Suprapubic skin (tissue), 4 donors: ENCODE measurements at regions not wholly inside any gene's neighbourhood (a gene's known extent, or its start where the extent isn't known, plus 50 kb on each side); places are given as distances from the start of the nearest gene placed in this dataset.

ENCODE experiments used
- DNase-seq, 2 donors: peaks; one replicate each; pipeline ENCODE4 v3.0.0-alpha.2; 2019; ENCODE audit warnings: low spot score in 2 of 2
- H3K27ac ChIP-seq: fragments of 200-600 bp; sonication (generic); one replicate; pipeline ENCODE4 v1.5.1; 2019
- H3K27me3 ChIP-seq: fragments of 200-600 bp; sonication (generic); one replicate; pipeline ENCODE4 v1.5.1; 2019
- H3K36me3 ChIP-seq: fragments of 200-600 bp; sonication (generic); one replicate; pipeline ENCODE4 v1.5.1; 2019
- H3K4me1 ChIP-seq: fragments of 200-600 bp; sonication (generic); one replicate; pipeline ENCODE4 v1.5.1; 2019
- H3K4me3 ChIP-seq: fragments of 200-600 bp; sonication (generic); one replicate; pipeline ENCODE4 v1.5.1; 2019; ENCODE audit warnings: mild to moderate bottlenecking
- H3K9me3 ChIP-seq: fragments of 200-600 bp; sonication (generic); one replicate; pipeline ENCODE4 v1.5.1; 2019
- EP300 ChIP-seq: sonication (generic); formaldehyde crosslinking; IDR thresholded peaks from one replicate; pipeline ENCODE4 v1.6.1; 2017; ENCODE audit warnings: antibody characterized with exemption
- POLR2A ChIP-seq, 2 donors: fragments of 450-650 bp; IDR thresholded peaks; one replicate each; pipeline ENCODE4 v1.6.1; 2017; ENCODE audit warnings: antibody characterized with exemption in 2 of 2, mild to moderate bottlenecking in 2 of 2, moderate library complexity in 2 of 2
- POLR2AphosphoS5 ChIP-seq, 3 donors: sonication (generic); formaldehyde crosslinking; IDR thresholded peaks; one replicate each; pipeline ENCODE4 v1.6.1; 2017; ENCODE audit warnings: antibody characterized with exemption in 3 of 3
- WGBS: methylation state at CpG from one replicate; pipeline ENCODE4 v1.1.5; 2018; 5-methylcytosine and 5-hydroxymethylcytosine counted together
- TF ChIP-seq, protein P1 (sequence below), 2 donors: fragments of 200-600 bp in 1 of 2; fragments of 450-650 bp in 1 of 2; sonication (generic) in 1 of 2; IDR thresholded peaks; one replicate each; pipeline ENCODE4 v1.5.1; 2016 to 2019; ENCODE audit warnings: antibody characterized with exemption in 2 of 2, mild to moderate bottlenecking in 1 of 2, moderate library complexity in 1 of 2

- H3K4me1 ChIP-seq = no peaks in the 10 kb centered on the region
- H3K36me3 ChIP-seq = no peaks in the 10 kb centered on the region
- no peaks in the 10 kb centered on the region for H3K27me3 ChIP-seq
- TF ChIP-seq, protein P1, sequence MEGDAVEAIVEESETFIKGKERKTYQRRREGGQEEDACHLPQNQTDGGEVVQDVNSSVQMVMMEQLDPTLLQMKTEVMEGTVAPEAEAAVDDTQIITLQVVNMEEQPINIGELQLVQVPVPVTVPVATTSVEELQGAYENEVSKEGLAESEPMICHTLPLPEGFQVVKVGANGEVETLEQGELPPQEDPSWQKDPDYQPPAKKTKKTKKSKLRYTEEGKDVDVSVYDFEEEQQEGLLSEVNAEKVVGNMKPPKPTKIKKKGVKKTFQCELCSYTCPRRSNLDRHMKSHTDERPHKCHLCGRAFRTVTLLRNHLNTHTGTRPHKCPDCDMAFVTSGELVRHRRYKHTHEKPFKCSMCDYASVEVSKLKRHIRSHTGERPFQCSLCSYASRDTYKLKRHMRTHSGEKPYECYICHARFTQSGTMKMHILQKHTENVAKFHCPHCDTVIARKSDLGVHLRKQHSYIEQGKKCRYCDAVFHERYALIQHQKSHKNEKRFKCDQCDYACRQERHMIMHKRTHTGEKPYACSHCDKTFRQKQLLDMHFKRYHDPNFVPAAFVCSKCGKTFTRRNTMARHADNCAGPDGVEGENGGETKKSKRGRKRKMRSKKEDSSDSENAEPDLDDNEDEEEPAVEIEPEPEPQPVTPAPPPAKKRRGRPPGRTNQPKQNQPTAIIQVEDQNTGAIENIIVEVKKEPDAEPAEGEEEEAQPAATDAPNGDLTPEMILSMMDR (IDR thresholded peaks at IDR 0.05) = no peak
- no peak for TF ChIP-seq EP300
- no peak for TF ChIP-seq POLR2A (IDR thresholded peaks at IDR 0.05)
- TF ChIP-seq POLR2AphosphoS5 (IDR thresholded peaks at IDR 0.05) = no peak
- no peak overlapping the region for H3K4me3 ChIP-seq
- H3K9me3 ChIP-seq = no peaks in the 10 kb centered on the region
- DNase-seq = no peak
- no peak overlapping the region for H3K27ac ChIP-seq
- WGBS = 78% methylated on average over 5 of the region's 5 CpGs
Measured at GRCh38 chr2:150700666-150701580, 213.5 kb upstream of the RND3 start.

- no peaks in the 10 kb centered on the region for H3K4me1 ChIP-seq
- H3K27me3 ChIP-seq = no peaks in the 10 kb centered on the region
- no peak overlapping the region for H3K4me3 ChIP-seq
- TF ChIP-seq POLR2AphosphoS5 (IDR thresholded peaks at IDR 0.05) = no peak
- no peak for TF ChIP-seq EP300
- TF ChIP-seq, protein P1 (IDR thresholded peaks at IDR 0.05) = no peak
- no peak for TF ChIP-seq POLR2A (IDR thresholded peaks at IDR 0.05)
- no peaks in the 10 kb centered on the region for H3K9me3 ChIP-seq
- no peak for DNase-seq
- WGBS = 63% methylated on average over 1 of the region's 1 CpG
- no peak overlapping the region for H3K27ac ChIP-seq
- H3K36me3 ChIP-seq = no peaks in the 10 kb centered on the region
Measured at GRCh38 chr2:150699218-150699617, 211.8 kb upstream of the RND3 start.

DNA sequence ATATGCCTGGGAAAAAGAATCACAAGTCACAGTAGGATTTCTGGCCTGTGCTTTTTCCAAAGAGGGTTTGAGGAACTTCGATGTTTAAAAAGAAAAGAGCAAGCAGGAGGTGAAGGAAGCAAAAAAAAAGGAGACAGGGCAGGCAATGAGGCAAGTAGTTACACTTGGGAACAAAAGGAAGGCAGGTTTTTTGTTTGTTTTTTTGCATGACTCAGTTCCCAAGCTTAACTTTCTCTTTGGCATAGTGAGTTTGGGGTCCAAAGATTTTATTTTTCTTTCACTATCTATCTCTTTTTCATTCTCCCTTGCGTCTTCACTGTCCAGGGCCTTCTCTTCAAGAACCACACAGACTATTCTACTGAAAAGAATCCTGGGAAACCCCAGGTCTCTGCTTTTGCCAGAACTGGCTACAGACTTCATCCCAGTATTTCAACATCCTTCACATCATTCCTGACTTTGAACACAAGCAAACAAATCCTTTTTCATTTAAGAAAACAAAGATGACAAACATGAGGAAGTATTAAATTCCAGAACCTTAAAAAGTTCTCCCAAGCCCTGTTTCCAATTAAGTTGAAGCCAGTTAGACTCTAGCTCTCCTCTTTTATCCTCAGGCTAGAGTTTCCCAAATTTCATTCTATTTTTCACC, 210.7 kb upstream of the RND3 start:
- Histone ChIP-seq H3K4me3 (no peak overlapping the region), H3K36me3 (no peaks in the 10 kb centered on the region)

GRCh38 chr2:150697596-150697995, 210.1 kb upstream of the RND3 start:
- H3K27ac ChIP-seq = peak overlapping the region; percentile 47
- no peak for DNase-seq
- H3K9me3 ChIP-seq = no peaks in the 10 kb centered on the region
- H3K4me1 ChIP-seq = no peaks in the 10 kb centered on the region
- H3K36me3 ChIP-seq = no peaks in the 10 kb centered on the region
- TF ChIP-seq, protein P1 (IDR thresholded peaks at IDR 0.05) = no peak
- no peak for TF ChIP-seq POLR2A (IDR thresholded peaks at IDR 0.05)
- TF ChIP-seq POLR2AphosphoS5 (IDR thresholded peaks at IDR 0.05) = no peak
- no peaks in the 10 kb centered on the region for H3K27me3 ChIP-seq
- no peak overlapping the region for H3K4me3 ChIP-seq
- WGBS = 59% methylated on average over 2 of the region's 2 CpGs

More for the DNA sequence above, 210.7 kb upstream of the RND3 start:
- no peaks in the 10 kb centered on the region for H3K27me3 ChIP-seq
- DNase-seq = no peak
- TF ChIP-seq, protein P1 (IDR thresholded peaks at IDR 0.05) = no peak
- no peak for TF ChIP-seq EP300
- TF ChIP-seq POLR2AphosphoS5 (IDR thresholded peaks at IDR 0.05) = no peak
- 66% methylated on average over 2 of the region's 2 CpGs for WGBS
- H3K4me1 ChIP-seq = no peaks in the 10 kb centered on the region
- H3K9me3 ChIP-seq = no peaks in the 10 kb centered on the region
- peak overlapping the region; percentile 47 for H3K27ac ChIP-seq

- DNase-seq = no peak
- H3K4me3 ChIP-seq = no peak overlapping the region
- WGBS = 60% methylated on average over 3 of the region's 3 CpGs
Measured at GRCh38 chr2:150695451-150696135, 208.1 kb upstream of the RND3 start.

More at GRCh38 chr2:150695451-150696135, 208.1 kb upstream of the RND3 start:
- Histone ChIP-seq H3K27me3 (no peaks in the 10 kb centered on the region), H3K36me3 (no peaks in the 10 kb centered on the region), H3K4me1 (no peaks in the 10 kb centered on the region), H3K27ac (no peak overlapping the region), H3K9me3 (no peaks in the 10 kb centered on the region)
- TF ChIP-seq EP300 (no peak), POLR2AphosphoS5 (IDR thresholded peaks at IDR 0.05) (no peak), POLR2A (IDR thresholded peaks at IDR 0.05) (no peak)
- TF ChIP-seq, protein P1 (IDR thresholded peaks at IDR 0.05) = no peak
